PC-3 (cell line): ENCODE measurements at regions not wholly inside any gene's neighbourhood (a gene's known extent, or its start where the extent isn't known, plus 50 kb on each side); places are given as distances from the start of the nearest gene placed in this dataset.

Experiments used
- ATAC-seq: fragments of 200-7000 bp; cut with Tn5 transposase; 2 replicates; pipeline ENCODE4 v1.9.1; 2020; ENCODE audit warnings: mild to moderate bottlenecking, moderate library complexity
- BruUV-seq: library from RNA; stranded (reverse); fragments of 400-500 nt; replicated peaks from 2 replicates; lab custom pipeline; 2021; lab: Mats Ljungman, UMichigan
- CTCF ChIA-PET: fragments of 300-600 bp; sonication (Branson Sonifier 250); formaldehyde crosslinking; loops from one replicate; lab custom pipeline; 2022; ENCODE audit warnings: antibody characterized with exemption; lab: Charles Lee
- POLR2A ChIA-PET: fragments of 300-600 bp; sonication (Branson Sonifier 250); formaldehyde crosslinking; loops from one replicate; lab custom pipeline; 2022; ENCODE audit warnings: antibody characterized with exemption; ENCODE audit not compliant: unreplicated experiment; lab: Charles Lee
- DNase-seq: peaks from one replicate; pipeline ENCODE4 v3.0.0-alpha.2; 2015
- H2AFZ ChIP-seq: fragments of 300-600 bp; sonication (generic); 2 replicates; pipeline ENCODE4 v1.6.0; 2016; ENCODE audit warnings: antibody characterized with exemption, low read length
- H3F3A ChIP-seq: fragments of 300-600 bp; sonication (generic); one replicate; pipeline ENCODE4 v1.6.0; 2017; ENCODE audit warnings: antibody characterized with exemption, low read length, control low read depth, mild to moderate bottlenecking; ENCODE audit not compliant: unreplicated experiment
- H3K27ac ChIP-seq: fragments of 300-600 bp; sonication (generic); 2 replicates; pipeline ENCODE4 v1.5.1; 2016; ENCODE audit warnings: mild to moderate bottlenecking, low read length
- H3K27me3 ChIP-seq: fragments of 300-600 bp; sonication (generic); 2 replicates; pipeline ENCODE4 v1.6.1; 2016; ENCODE audit warnings: low read length, mixed read lengths
- H3K36me3 ChIP-seq: fragments of 300-600 bp; sonication (generic); 2 replicates; pipeline ENCODE4 v1.6.1; 2016; ENCODE audit warnings: low read depth, mixed run types, low read length, mixed read lengths
- H3K4me1 ChIP-seq: fragments of 300-600 bp; sonication (generic); 2 replicates; pipeline ENCODE4 v1.5.1; 2016; ENCODE audit warnings: low read length; ENCODE audit not compliant: insufficient read depth
- H3K4me2 ChIP-seq: fragments of 300-600 bp; sonication (generic); 2 replicates; pipeline ENCODE4 v1.6.0; 2016; ENCODE audit warnings: low read length
- H3K4me3 ChIP-seq: fragments of 300-600 bp; sonication (generic); 2 replicates; pipeline ENCODE4 v1.5.1; 2016; ENCODE audit warnings: mild to moderate bottlenecking, low read length, mixed read lengths
- H3K79me2 ChIP-seq: fragments of 300-600 bp; sonication (generic); 2 replicates; pipeline ENCODE4 v1.6.1; 2017; ENCODE audit warnings: low read length, mixed read lengths
- H3K9ac ChIP-seq: fragments of 300-600 bp; sonication (generic); 2 replicates; pipeline ENCODE4 v1.6.0; 2016; ENCODE audit warnings: mild to moderate bottlenecking, low read length
- H3K9me2 ChIP-seq: fragments of 300-600 bp; sonication (generic); replicated peaks from 2 replicates; pipeline ENCODE4 v1.6.1; 2016; ENCODE audit warnings: mixed run types, low read length, mixed read lengths
- H3K9me3 ChIP-seq: fragments of 300-600 bp; sonication (generic); 2 replicates; pipeline ENCODE4 v1.6.1; 2016; ENCODE audit warnings: low read length, mixed read lengths
- H4K20me1 ChIP-seq: fragments of 300-600 bp; sonication (generic); 2 replicates; pipeline ENCODE4 v1.6.1; 2016; ENCODE audit warnings: low read length, mixed read lengths
- EZH2 ChIP-seq: fragments of 300-600 bp; sonication (generic); IDR thresholded peaks from one replicate; pipeline ENCODE4 v1.6.1; 2017; ENCODE audit warnings: antibody characterized with exemption, mild to moderate bottlenecking, low read length; ENCODE audit not compliant: unreplicated experiment
- EZH2phosphoT487 ChIP-seq: fragments of 300-600 bp; sonication (generic); IDR thresholded peaks from 2 replicates; pipeline ENCODE4 v1.6.1; 2018; ENCODE audit warnings: mild to moderate bottlenecking, antibody characterized with exemption, low read length, borderline replicate concordance
- intact Hi-C: fragments of 100-400 bp; cut with micrococcal nuclease; formaldehyde crosslinking; loops from 2 replicates; pipeline ENCODE4 v1.9.0; 2023
- TF ChIP-seq, protein P1 (sequence below): fragments of 300-600 bp; sonication (generic); conservative IDR thresholded peaks from 2 replicates; pipeline ENCODE4 v1.5.1; 2017; ENCODE audit warnings: antibody characterized with exemption, low read depth, mild to moderate bottlenecking, low read length

GRCh38 chr2:236943068-236943467 is 142.6 kb upstream of the COPS8 start:
- no peak overlapping the region for H2AFZ ChIP-seq
- no peaks in the 10 kb centered on the region for H3F3A ChIP-seq
- no peaks in the 10 kb centered on the region for H3K9me2 ChIP-seq
- H3K9ac ChIP-seq, result no peak overlapping the region
- no peak for ATAC-seq
- intact Hi-C loops, result no loop called here
- H3K9me3 ChIP-seq, result no peaks in the 10 kb centered on the region
- H4K20me1 ChIP-seq, result no peaks in the 10 kb centered on the region
- TF ChIP-seq EZH2phosphoT487, result no peak
- no peak for TF ChIP-seq EZH2
- TF ChIP-seq, protein P1, sequence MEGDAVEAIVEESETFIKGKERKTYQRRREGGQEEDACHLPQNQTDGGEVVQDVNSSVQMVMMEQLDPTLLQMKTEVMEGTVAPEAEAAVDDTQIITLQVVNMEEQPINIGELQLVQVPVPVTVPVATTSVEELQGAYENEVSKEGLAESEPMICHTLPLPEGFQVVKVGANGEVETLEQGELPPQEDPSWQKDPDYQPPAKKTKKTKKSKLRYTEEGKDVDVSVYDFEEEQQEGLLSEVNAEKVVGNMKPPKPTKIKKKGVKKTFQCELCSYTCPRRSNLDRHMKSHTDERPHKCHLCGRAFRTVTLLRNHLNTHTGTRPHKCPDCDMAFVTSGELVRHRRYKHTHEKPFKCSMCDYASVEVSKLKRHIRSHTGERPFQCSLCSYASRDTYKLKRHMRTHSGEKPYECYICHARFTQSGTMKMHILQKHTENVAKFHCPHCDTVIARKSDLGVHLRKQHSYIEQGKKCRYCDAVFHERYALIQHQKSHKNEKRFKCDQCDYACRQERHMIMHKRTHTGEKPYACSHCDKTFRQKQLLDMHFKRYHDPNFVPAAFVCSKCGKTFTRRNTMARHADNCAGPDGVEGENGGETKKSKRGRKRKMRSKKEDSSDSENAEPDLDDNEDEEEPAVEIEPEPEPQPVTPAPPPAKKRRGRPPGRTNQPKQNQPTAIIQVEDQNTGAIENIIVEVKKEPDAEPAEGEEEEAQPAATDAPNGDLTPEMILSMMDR, result no peak
- POLR2A ChIA-PET, result no interaction called here
- CTCF ChIA-PET, result no interaction called here
- H3K36me3 ChIP-seq, result no peaks in the 10 kb centered on the region
- H3K79me2 ChIP-seq, result no peaks in the 10 kb centered on the region
- no peaks in the 10 kb centered on the region for H3K27me3 ChIP-seq
- H3K4me3 ChIP-seq, result no peak overlapping the region
- H3K27ac ChIP-seq, result no peak overlapping the region
- no peak for DNase-seq
- H3K4me1 ChIP-seq, result no peaks in the 10 kb centered on the region
- H3K4me2 ChIP-seq, result no peak overlapping the region
- BruUV-seq, result no TSS peak

GRCh38 chr2:236943841-236944513 is 141.7 kb upstream of the COPS8 start:
- BruUV-seq, result no TSS peak
- Histone ChIP-seq H3K9me2 (no peaks in the 10 kb centered on the region), H2AFZ (no peak overlapping the region), H3K27ac (no peak overlapping the region), H3K36me3 (no peaks in the 10 kb centered on the region), H3F3A (no peaks in the 10 kb centered on the region), H3K9me3 (no peaks in the 10 kb centered on the region), H3K4me3 (no peak overlapping the region), H3K4me2 (no peak overlapping the region), H4K20me1 (no peaks in the 10 kb centered on the region), H3K27me3 (no peaks in the 10 kb centered on the region), H3K79me2 (no peaks in the 10 kb centered on the region), H3K9ac (no peak overlapping the region), H3K4me1 (no peaks in the 10 kb centered on the region)
- ATAC-seq (no peak), DNase-seq (no peak)
- TF ChIP-seq EZH2 (no peak), EZH2phosphoT487 (no peak)
- TF ChIP-seq, protein P1, result no peak
- CTCF ChIA-PET, result no interaction called here
- intact Hi-C loops, result no loop called here
- POLR2A ChIA-PET, result no interaction called here

- H3K9me3 ChIP-seq, result no peaks in the 10 kb centered on the region
- H3K4me1 ChIP-seq, result no peaks in the 10 kb centered on the region
- H3K79me2 ChIP-seq, result no peaks in the 10 kb centered on the region
- no peaks in the 10 kb centered on the region for H3F3A ChIP-seq
- POLR2A ChIA-PET, result interaction anchor here (0.7 kb wide), 1 partner anchor 36 kb away, joined by 3 read pairs; no protein-coding TSS in a partner anchor
- no peak overlapping the region for H3K27ac ChIP-seq
- no TSS peak for BruUV-seq
- H4K20me1 ChIP-seq, result no peaks in the 10 kb centered on the region
- H3K27me3 ChIP-seq, result no peaks in the 10 kb centered on the region
- no peak overlapping the region for H3K4me2 ChIP-seq
- no peaks in the 10 kb centered on the region for H3K36me3 ChIP-seq
- DNase-seq (no peak), ATAC-seq (no peak)
- TF ChIP-seq, protein P1, result no peak
- TF ChIP-seq EZH2 (no peak), EZH2phosphoT487 (no peak)
- CTCF ChIA-PET, result no interaction called here
- no peak overlapping the region for H3K9ac ChIP-seq
- no peaks in the 10 kb centered on the region for H3K9me2 ChIP-seq
- H2AFZ ChIP-seq, result no peak overlapping the region
- intact Hi-C loops, result no loop called here
- H3K4me3 ChIP-seq, result no peak overlapping the region
Measured at GRCh38 chr2:236944561-236944960, 141.1 kb upstream of the COPS8 start.
